B cell (primary cell): ENCODE measurements at regions not wholly inside any gene's neighbourhood (a gene's known extent, or its start where the extent isn't known, plus 50 kb on each side); places are given as distances from the start of the nearest gene placed in this dataset.

ENCODE experiments used
- CTCF ChIP-seq: fragments of 200-600 bp; IDR thresholded peaks from one replicate; pipeline ENCODE4 v1.8.0; 2022; ENCODE audit warnings: antibody characterized with exemption, mild to moderate bottlenecking
- EZH2 ChIP-seq: IDR thresholded peaks from 2 replicates; pipeline ENCODE4 v1.6.1; 2012; ENCODE audit warnings: borderline replicate concordance, low read depth, mild to moderate bottlenecking, moderate library complexity, low read length; ENCODE audit not compliant: insufficient read depth, poor library complexity, severe bottlenecking

GRCh38 chr16:73159296-73159695 lies 111.4 kb upstream of the ZFHX3 start:
- TF ChIP-seq CTCF = no peak
- TF ChIP-seq EZH2 = no peak
